GM12892 (cell line): ENCODE measurements at regions not wholly inside any gene's neighbourhood (a gene's known extent, or its start where the extent isn't known, plus 50 kb on each side); places are given as distances from the start of the nearest gene placed in this dataset.
"Not testable (repeated sequence)": the region's sequence is repeated elsewhere in the genome, so short reads cannot be mapped to it uniquely, and the experiment has no call there.

Experiments used
- DNase-seq: peaks from one replicate; pipeline ENCODE4 v3.0.0; 2011; ENCODE audit not compliant: insufficient read length
- FAIRE-seq: peaks from 2 replicates; lab custom pipeline; 2011; peaks lifted over from hg19 to GRCh38; lab: Jason Lieb, UNC
- POLR2A ChIP-seq: IDR thresholded peaks from 2 replicates; pipeline ENCODE4 v1.6.1; 2011; ENCODE audit warnings: low read depth, low read length, control low read depth
- POLR2AphosphoS5 ChIP-seq: IDR thresholded peaks from 2 replicates; pipeline ENCODE4 v1.6.1; 2011; ENCODE audit warnings: low read depth, low read length, control low read depth
- TAF1 ChIP-seq: IDR thresholded peaks from 2 replicates; pipeline ENCODE4 v1.6.1; 2011; ENCODE audit warnings: low read depth, mild to moderate bottlenecking, control low read depth, low read length, borderline replicate concordance

DNA sequence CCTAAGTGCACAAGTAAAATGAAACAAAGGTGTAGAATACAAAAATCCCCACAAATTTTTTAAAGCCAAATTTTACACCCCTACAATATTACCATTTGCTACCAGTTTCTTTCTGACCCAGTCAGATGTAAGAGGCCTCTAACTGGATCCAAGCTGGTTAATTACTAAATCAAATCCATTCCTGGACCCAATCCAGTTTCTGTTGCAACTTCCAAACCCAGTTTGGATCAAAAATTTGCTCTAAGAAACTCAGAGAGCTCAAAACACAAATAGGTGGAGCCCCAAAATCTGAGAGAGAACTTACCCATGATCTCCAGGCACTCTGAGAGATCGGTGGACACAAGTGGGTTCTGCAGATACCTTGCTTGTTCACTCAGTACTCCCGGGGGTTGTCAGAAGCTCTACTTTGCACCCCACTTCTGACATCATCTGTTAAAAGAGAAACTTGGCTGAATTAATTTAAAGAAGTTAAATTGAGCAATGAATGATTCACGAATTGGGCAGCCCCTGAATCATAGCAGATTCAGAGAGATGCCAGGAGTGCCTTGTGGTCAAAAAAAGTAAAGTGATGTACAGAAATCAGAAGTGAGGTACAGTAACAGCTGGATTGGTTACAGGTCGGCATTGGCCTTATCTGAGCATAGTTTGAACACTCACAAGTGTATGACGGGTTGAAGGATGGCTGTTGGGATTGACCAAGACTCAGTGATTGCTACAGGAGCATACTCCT, 448.0 kb downstream of the KCNT2 start:
- DNase-seq: no peak
- FAIRE-seq: no peak
- TF ChIP-seq POLR2AphosphoS5 (no peak), POLR2A (no peak), TAF1 (no peak)

DNA sequence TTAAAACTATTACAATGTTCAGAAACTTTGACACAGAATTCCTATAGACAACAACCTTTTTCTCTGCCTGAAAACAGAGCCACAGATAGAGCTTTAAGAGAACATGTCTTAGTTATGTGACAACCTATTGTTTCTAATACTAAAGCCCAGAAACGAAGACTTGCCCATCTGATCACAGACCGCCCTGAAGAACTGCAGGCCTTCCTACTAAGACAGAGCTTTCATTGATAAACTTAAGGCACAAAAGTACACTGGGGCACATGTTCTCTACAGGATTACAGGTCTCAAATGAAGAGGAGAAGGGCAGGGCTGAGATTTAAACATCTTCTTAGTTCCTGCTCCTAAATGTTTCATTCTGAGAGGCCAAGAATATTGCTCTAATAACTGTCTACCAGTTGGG, 452.7 kb downstream of the KCNT2 start:
- TF ChIP-seq POLR2A (no peak), POLR2AphosphoS5 (no peak), TAF1 (no peak)
- DNase-seq (no peak), FAIRE-seq (no peak)

DNA sequence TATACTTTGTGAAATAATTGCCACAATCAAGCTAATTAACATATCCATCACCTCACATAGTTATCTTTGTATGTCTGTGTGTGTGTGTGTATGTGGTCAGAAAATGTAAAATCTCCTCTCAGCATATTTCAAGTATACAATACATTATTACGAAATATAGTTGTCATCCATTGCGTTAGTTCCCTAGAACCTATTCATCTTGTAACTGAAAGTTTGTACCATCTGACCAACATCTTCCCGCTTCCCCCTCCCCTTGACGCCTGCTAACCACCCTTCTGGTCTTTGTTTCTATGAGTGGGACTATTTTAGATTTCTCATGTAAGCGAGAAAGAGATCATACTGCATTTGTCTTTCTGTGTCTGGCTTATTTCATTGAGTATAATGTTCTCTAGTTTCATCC, 455.3 kb downstream of the KCNT2 start:
- TF ChIP-seq POLR2AphosphoS5: no peak
- no peak for TF ChIP-seq TAF1
- TF ChIP-seq POLR2A: no peak
- FAIRE-seq: no peak
- no peak for DNase-seq

DNA sequence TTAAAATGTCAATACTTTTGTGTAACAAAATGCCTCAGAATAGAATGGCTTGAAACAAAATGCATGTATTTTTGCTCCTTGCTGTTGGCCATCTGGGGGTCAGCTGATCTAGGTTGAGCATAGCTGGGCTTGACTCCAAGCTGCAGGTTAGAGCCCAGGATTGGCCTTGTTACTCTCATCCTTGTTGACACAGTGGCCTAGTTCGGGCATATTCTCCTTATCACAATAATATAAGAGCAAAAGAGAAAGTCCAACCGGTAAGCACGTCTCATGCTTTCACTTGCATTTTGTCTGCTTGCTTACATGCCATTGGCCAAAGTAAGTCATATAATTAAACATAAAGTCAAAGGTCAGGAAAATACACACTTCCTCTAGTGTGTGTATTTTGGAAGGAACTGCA, 456.2 kb downstream of the KCNT2 start:
- TF ChIP-seq POLR2A (no peak), TAF1 (no peak), POLR2AphosphoS5 (no peak)
- DNase-seq (no peak), FAIRE-seq (no peak)

DNA sequence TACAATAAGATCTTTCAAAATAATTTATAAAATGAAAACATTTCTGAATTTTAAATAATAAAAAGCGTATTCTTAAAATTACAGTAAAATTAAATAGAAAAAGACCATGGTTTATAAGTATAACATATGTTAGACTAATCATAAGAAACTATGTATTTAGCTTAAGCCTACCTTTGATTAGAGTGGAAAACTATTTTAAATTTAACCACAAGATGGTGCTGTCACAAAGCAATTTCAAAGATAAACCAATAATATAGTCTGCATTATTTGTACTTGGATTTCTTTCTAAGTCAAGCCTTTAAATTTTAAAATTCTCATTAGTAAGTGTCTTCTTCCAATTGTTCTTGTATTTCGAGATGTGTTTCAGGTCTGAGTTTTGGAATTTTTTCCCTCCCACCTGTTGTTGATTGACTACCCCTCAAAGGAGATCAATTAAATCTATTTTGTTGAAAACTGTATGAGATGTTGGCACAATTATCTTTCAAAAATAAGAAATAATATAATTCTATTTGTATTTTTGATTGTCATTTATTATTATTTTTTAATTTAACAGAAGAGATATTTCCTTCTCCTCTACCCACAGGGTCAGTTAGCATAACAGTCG, 459.8 kb downstream of the KCNT2 start:
- TF ChIP-seq TAF1: no peak
- DNase-seq (no peak), FAIRE-seq (no peak)

DNA sequence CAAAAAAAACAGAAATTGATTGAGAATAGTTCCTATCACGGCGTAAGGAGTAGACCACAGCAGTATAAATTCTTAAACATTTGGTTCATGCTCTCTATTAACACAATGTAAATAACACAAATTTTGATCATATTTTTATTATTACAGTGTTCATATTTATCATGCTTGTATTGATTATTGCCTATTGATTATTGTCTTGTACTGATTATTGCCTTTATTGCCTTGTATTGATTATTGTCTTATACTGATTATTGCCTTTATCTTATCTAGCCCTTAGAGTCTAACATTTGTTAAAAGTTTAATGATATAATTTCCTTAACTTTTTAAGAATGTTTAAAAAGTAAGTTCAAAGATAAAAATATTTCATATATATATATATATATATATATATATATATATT, 460.7 kb downstream of the KCNT2 start:
- DNase-seq (no peak), FAIRE-seq (no peak)
- TF ChIP-seq POLR2AphosphoS5 (no peak), TAF1 (no peak), POLR2A (no peak)

DNA sequence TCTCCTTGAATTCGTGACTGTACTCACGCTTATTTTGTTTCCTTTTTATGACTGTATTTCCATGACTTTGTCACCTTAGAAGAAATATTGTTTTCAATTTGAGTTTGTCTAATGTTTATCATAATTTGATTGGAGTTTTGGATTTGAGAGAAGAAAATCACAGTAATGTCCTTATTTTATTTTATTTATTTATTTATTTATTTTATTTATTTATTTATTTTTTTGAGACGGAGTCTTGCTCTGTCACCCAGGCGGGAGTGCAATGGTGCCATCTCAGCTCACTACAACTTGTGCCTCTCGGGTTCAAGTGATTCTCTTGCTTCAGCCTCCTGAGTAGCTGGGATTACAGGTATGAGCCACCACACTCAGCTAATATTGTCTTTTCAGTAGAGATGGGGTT, 463.1 kb downstream of the KCNT2 start:
- DNase-seq, FAIRE-seq: not testable (repeated sequence)

DNA sequence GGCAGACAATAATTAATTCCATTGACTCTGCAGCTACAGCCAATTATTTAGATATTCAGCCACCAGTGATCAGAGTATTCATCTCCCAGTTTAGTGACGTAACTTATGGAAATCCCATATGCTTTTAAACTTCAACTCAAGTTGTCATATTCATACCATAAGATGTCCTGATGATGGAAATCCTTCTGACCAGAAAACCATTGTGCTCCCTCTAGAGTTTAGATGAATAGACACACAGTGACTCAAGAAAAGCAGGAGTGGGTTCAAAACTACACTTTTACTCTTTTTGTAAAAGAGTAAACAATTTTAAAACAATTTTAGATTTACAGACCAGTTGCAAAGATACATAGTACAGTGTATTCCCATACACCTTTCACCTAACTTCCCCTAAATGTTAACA, 463.7 kb downstream of the KCNT2 start:
- no peak for FAIRE-seq
- DNase-seq: no peak
- TF ChIP-seq POLR2A: no peak
- TF ChIP-seq POLR2AphosphoS5: no peak
- no peak for TF ChIP-seq TAF1

DNA sequence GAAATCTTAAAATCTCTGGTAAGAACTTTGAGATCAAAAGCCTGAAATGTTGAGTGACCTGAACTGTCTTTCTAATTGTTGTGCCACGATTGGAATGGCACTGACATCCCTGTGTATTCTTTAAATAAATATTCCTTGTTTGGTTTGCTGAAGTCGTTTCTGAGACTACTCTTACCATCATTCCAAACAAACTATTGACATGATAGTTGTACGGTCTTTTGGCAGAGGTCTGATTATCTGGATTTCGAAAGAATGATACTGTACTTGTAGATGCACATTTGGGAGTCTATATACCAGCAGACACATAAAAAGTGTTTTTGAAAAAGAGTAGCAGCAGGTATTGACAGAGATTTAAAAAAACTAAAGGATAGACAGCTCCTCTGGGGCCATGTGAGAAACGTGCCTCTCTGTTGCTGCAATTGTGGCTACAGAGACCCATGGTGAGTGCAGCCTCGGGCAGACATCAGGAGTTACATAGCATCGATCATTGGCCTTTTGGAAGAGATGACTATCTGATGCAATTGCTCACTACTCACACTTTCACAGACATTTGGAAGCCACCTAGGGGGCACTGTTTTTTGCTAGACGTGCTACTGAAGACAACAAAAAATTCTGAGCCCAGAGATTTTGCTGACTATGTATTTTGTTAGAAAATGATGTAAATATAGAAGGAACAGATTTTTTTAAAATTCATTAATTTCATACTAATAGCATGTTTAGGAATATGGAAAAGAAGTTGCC, 464.5 kb downstream of the KCNT2 start:
- FAIRE-seq: no peak
- TF ChIP-seq TAF1 (no peak), POLR2AphosphoS5 (no peak), POLR2A (no peak)
- DNase-seq: no peak

DNA sequence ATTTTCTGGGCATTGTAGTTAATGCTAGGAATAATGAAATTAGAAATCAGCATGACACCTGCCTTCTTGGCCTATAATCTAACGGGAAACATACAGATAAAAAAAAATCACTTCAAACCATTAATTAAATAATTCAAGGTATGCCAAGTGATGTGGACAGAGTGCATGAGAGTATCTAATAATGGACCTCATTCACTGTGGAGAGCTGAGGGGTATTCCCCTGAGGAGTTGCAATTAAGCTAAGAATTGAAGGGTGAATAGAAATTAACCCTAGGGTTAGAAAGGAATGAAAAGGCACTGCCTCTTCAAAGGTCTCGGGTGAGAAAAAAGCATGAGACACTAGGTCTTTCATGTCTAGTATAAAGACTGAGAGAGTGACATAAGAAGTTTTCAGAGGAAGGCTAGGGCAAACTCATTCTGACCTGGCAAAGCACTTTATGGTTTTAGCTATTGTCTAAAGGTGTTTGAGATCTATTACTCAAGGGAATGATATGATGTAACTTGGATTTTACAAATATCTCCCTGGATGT, 466.1 kb downstream of the KCNT2 start:
- FAIRE-seq (no peak), DNase-seq (no peak)
- TF ChIP-seq POLR2A: no peak

DNA sequence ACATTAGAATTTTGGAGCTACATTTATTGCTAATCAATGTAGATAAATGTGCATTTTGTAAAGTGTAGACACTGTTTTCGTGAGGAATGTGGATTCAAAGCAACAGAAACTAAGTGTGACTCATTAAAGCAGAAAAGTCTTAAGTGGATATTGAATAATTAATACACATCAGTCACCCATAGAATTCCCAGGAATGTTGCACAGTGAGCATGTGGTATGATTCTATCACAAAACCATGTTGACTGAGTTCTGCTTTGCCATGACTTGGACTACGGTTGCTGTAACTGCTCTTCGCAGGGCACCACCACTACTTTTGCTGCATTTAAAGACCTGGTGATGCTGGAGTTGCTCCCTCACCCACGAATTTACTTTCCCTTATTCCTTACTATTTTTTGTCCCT, 471.8 kb downstream of the KCNT2 start:
- TF ChIP-seq TAF1 (no peak), POLR2AphosphoS5 (no peak)
- DNase-seq (no peak), FAIRE-seq (no peak)

DNA sequence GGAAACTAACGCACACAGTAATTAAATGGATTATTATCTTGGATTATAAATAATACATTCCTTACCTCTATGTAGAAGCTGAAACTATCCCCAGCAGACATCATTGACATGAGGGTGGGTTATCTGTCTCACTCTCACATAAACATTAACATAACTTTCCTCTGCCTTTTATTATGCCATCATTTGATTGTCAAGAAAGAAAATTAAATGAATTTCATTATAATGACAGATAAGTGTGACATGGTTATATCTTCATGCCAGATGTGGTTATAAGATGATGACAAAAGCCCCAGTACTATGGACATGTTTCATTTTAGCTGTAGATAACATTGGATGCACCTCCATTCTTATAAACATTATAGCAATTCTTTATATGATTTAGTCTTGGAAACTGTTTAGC, 476.5 kb downstream of the KCNT2 start:
- no peak for DNase-seq
- FAIRE-seq: no peak
- TF ChIP-seq POLR2AphosphoS5 (no peak), TAF1 (no peak), POLR2A (no peak)

DNA sequence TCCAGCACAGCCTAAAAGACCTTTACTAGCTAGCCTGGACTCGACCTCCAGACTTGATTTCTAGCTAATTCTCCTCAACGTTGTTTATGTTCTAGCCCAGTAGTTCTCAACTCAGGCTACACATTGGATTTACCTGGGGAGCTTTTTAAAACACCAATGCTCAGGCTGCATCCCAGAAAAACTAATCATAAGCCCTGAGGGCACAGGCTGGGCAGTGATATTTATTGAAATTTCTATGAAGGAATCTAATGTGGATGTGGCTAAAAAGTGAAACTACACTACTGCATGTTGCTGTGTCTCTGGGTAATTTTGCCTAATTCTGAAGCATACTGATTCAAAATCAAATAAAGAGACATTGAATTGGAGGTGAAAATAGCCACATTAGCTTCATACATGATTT, 479.4 kb downstream of the KCNT2 start:
- TF ChIP-seq TAF1 (no peak), POLR2AphosphoS5 (no peak), POLR2A (no peak)
- FAIRE-seq: no peak

DNA sequence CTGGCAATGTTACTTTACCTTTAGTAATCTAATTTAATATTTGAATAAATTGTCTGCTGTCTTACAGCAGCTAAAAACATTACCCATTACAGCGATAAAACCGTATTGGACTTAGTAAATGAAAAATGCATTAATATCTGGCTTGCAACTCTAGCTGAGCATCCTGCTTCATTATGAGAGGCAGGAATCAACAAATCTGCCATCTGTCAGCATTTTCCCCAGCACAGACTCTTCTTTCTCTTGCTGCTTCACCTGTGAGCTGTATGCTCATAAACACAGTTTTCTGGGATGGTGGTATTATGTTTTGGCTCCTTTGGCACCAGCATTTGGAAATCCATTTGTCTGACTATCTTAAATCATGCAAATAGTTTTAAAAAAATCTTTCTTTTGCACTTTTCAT, 487.1 kb downstream of the KCNT2 start:
- DNase-seq: no peak
- TF ChIP-seq POLR2A (no peak), POLR2AphosphoS5 (no peak), TAF1 (no peak)
- no peak for FAIRE-seq

More for the DNA sequence above, 479.4 kb downstream of the KCNT2 start:
- no peak for DNase-seq
